HepG2 (cell line): ENCODE measurements at regions not wholly inside any gene's neighbourhood (a gene's known extent, or its start where the extent isn't known, plus 50 kb on each side); places are given as distances from the start of the nearest gene placed in this dataset.

Experiments used
- small RNA-seq, 3 experiments: library from RNA; depleted of rRNA; stranded (forward); fragments of <200 nt; gene quantifications; one replicate each; pipeline ENCODE3, GENCODE V24; 2012; ENCODE audit warnings: low read depth in 2 of 3, low replicate concordance in 1 of 3; ENCODE audit not compliant: insufficient read length in 3 of 3, insufficient read depth in 2 of 3

Small RNA genes lying in the stretch of these regions (small RNA-seq; reads per million reads assigned to genes)
- 0 reads per million in 3 experiments for gene RF00156
